Activated naive CD4-positive, alpha-beta T cell treated with anti-CD3 and anti-CD28 coated beads for 36 hours (primary cell): ENCODE measurements at regions not wholly inside any gene's neighbourhood (a gene's known extent, or its start where the extent isn't known, plus 50 kb on each side); places are given as distances from the start of the nearest gene placed in this dataset.

Experiments
- CTCF ChIA-PET: fragments of 350-600 bp; sonication (Branson Sonifier 250); formaldehyde crosslinking; loops from one replicate; lab custom pipeline; 2021; ENCODE audit warnings: antibody characterized with exemption; lab: Charles Lee
- DNase-seq: peaks from one replicate; pipeline ENCODE4 v3.0.0-alpha.2; 2020
- H3K27ac Mint-ChIP-seq: one replicate; pipeline ENCODE4 v1.8.0; 2021; ENCODE audit warnings: mild to moderate bottlenecking, mixed read lengths
- H3K27me3 Mint-ChIP-seq: one replicate; pipeline ENCODE4 v1.8.0; 2021; ENCODE audit warnings: low read depth, mixed read lengths
- H3K36me3 Mint-ChIP-seq: one replicate; pipeline ENCODE4 v1.8.0; 2021; ENCODE audit warnings: low read depth, mixed read lengths
- H3K4me1 Mint-ChIP-seq: one replicate; pipeline ENCODE4 v1.8.0; 2021; ENCODE audit warnings: low read depth, mixed read lengths
- H3K4me3 Mint-ChIP-seq: one replicate; pipeline ENCODE4 v1.8.0; 2021; ENCODE audit warnings: mild to moderate bottlenecking, moderate library complexity, mixed read lengths
- H3K9me3 Mint-ChIP-seq: one replicate; pipeline ENCODE4 v1.8.0; 2021; ENCODE audit warnings: mixed read lengths
- intact Hi-C: fragments of 100-400 bp; cut with micrococcal nuclease; formaldehyde crosslinking; loops from one replicate; pipeline ENCODE4 v1.15.1; 2023

- H3K36me3 Mint-ChIP-seq, result no peaks in the 10 kb centered on the region
- H3K4me1 Mint-ChIP-seq, result peaks cover 7% of the 10 kb centered on the region
- H3K4me3 Mint-ChIP-seq, result peak overlapping the region; percentile 72
- intact Hi-C loops, result loop anchor here (2.0 to 10.0 kb wide), 5 partner anchors 349 to 1781 kb away; partner anchors contain the start of genes ARGLU1, EFNB2 and TNFSF13B
- H3K9me3 Mint-ChIP-seq, result no peaks in the 10 kb centered on the region
- H3K27me3 Mint-ChIP-seq, result peaks cover 44% of the 10 kb centered on the region
- H3K27ac Mint-ChIP-seq, result no peak overlapping the region
- CTCF ChIA-PET, result interaction anchor here (0.5 kb wide), 1 partner anchor 1172 kb away, joined by 3 read pairs; no protein-coding TSS in a partner anchor
- peak; percentile 73 for DNase-seq
Measured at GRCh38 chr13:106917673-106918556, 350.0 kb upstream of the ARGLU1 start.

DNA sequence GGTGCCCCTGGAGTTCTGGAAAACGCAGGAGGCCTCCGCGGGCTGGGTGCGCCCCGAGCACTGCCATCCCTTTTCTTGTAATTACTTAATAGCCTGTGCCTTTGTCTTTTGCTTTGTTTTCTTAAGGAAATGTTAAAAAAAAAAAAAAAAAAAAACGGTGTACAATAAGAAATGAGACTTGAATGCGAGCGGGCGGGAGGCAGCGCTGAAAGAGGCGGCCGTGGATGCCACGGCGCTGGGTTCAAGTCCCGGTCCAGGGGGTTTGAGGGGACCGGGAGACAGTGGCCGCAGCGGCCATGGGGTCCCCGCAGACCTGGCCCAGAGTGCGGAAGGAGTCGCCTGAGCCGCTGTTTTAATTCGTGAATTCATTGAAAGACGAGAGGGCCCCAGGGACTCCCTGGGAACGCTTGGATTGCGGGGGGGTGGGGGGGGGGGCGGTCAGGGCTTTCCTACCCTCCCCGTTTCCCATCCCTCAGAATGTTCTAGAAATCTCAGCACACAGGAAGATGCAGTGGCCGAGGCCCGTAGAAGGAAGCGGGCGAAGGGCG, 349.2 kb upstream of the ARGLU1 start:
- Mint-ChIP-seq H3K27me3 (peaks cover 40% of the 10 kb centered on the region), H3K27ac (no peak overlapping the region), H3K36me3 (no peaks in the 10 kb centered on the region), H3K4me3 (peak overlapping the region; percentile 41), H3K4me1 (peaks cover 7% of the 10 kb centered on the region), H3K9me3 (no peaks in the 10 kb centered on the region)
- CTCF ChIA-PET, result no interaction called here
- no peak for DNase-seq
- intact Hi-C loops, result loop anchor here (2.0 to 10.0 kb wide), 3 partner anchors 834 to 1780 kb away; partner anchors contain the start of gene TNFSF13B

- Mint-ChIP-seq H3K27ac (no peak overlapping the region), H3K27me3 (peaks cover 39% of the 10 kb centered on the region), H3K4me1 (peaks cover 7% of the 10 kb centered on the region), H3K9me3 (no peaks in the 10 kb centered on the region), H3K4me3 (peak overlapping the region; percentile 41), H3K36me3 (no peaks in the 10 kb centered on the region)
- CTCF ChIA-PET, result no interaction called here
- no peak for DNase-seq
- intact Hi-C loops, result loop anchor here (2.0 to 10.0 kb wide), 3 partner anchors 834 to 1779 kb away; partner anchors contain the start of gene TNFSF13B
Measured at GRCh38 chr13:106916329-106916976, 348.5 kb upstream of the ARGLU1 start.

- no peaks in the 10 kb centered on the region for H3K9me3 Mint-ChIP-seq
- no peaks in the 10 kb centered on the region for H3K36me3 Mint-ChIP-seq
- no peak overlapping the region for H3K4me3 Mint-ChIP-seq
- DNase-seq, result no peak
- H3K27ac Mint-ChIP-seq, result no peak overlapping the region
- peaks cover 31% of the 10 kb centered on the region for H3K27me3 Mint-ChIP-seq
- peaks cover 7% of the 10 kb centered on the region for H3K4me1 Mint-ChIP-seq
- CTCF ChIA-PET, result no interaction called here
- intact Hi-C loops, result loop anchor here (1.0 to 10.0 kb wide), 3 partner anchors 295 to 1778 kb away; partner anchors contain the start of gene TNFSF13B
Measured at GRCh38 chr13:106915146-106915545, 347.2 kb upstream of the ARGLU1 start.

DNA sequence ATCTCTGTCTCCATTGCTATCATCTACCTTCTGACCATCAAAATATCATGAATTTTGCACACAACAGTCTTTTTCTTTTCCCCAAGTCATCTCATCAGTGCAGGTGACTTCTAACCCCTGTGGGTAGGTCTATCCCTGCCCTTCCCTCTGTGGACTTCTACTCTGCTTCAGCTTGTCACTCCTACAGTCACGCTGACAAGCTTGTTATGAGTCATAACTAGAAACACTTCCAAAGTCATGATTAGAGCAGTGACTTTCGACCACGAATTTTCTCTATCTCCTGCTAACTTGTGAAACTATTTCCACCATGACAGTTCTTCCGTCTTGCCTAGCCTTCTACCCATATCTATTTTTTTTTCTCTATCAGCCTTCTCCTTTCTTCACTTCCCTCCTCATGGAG, 343.7 kb upstream of the ARGLU1 start:
- CTCF ChIA-PET, result no interaction called here
- no peak overlapping the region for H3K4me3 Mint-ChIP-seq
- DNase-seq, result no peak

DNA sequence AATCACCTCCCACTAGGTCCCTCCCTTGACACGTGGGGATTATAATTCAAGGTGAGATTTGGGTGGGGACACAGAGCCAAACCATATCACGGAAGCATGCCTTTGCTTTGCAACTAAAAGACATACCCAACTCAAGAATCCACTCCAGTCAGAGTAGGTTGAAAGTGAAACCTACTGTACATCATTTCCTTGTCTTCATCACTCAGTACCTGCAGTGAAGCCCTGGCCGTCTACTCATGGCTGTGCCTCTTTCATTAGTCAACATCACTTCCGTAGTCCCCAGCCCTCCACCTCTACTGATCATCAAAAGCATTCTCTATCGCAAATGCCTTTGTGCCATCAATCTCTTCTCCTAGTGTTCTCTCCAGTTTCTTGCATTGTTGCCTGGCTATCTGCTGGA, 343.1 kb upstream of the ARGLU1 start:
- intact Hi-C loops, result loop anchor here (10.0 kb wide), 1 partner anchor 1354 kb away; the partner anchor contains the start of gene TNFSF13B
- CTCF ChIA-PET, result no interaction called here
- no peaks in the 10 kb centered on the region for H3K9me3 Mint-ChIP-seq
- H3K27me3 Mint-ChIP-seq, result peaks cover 13% of the 10 kb centered on the region
- no peak for DNase-seq
- no peaks in the 10 kb centered on the region for H3K36me3 Mint-ChIP-seq
- H3K4me1 Mint-ChIP-seq, result no peaks in the 10 kb centered on the region
- H3K27ac Mint-ChIP-seq, result no peak overlapping the region
- no peak overlapping the region for H3K4me3 Mint-ChIP-seq

More for the DNA sequence above, 343.7 kb upstream of the ARGLU1 start:
- Mint-ChIP-seq H3K27ac (no peak overlapping the region), H3K9me3 (no peaks in the 10 kb centered on the region), H3K4me1 (no peaks in the 10 kb centered on the region), H3K27me3 (peaks cover 17% of the 10 kb centered on the region), H3K36me3 (no peaks in the 10 kb centered on the region)
- intact Hi-C loops, result loop anchor here (10.0 kb wide), 1 partner anchor 1353 kb away; the partner anchor contains the start of gene TNFSF13B

- peaks cover 6% of the 10 kb centered on the region for H3K27me3 Mint-ChIP-seq
- no peak overlapping the region for H3K27ac Mint-ChIP-seq
- H3K4me3 Mint-ChIP-seq, result no peak overlapping the region
- intact Hi-C loops, result no loop called here
- no peaks in the 10 kb centered on the region for H3K36me3 Mint-ChIP-seq
- no peaks in the 10 kb centered on the region for H3K4me1 Mint-ChIP-seq
- CTCF ChIA-PET, result no interaction called here
- no peaks in the 10 kb centered on the region for H3K9me3 Mint-ChIP-seq
- DNase-seq, result no peak
Measured at GRCh38 chr13:106906426-106906996, 338.6 kb upstream of the ARGLU1 start.

DNA sequence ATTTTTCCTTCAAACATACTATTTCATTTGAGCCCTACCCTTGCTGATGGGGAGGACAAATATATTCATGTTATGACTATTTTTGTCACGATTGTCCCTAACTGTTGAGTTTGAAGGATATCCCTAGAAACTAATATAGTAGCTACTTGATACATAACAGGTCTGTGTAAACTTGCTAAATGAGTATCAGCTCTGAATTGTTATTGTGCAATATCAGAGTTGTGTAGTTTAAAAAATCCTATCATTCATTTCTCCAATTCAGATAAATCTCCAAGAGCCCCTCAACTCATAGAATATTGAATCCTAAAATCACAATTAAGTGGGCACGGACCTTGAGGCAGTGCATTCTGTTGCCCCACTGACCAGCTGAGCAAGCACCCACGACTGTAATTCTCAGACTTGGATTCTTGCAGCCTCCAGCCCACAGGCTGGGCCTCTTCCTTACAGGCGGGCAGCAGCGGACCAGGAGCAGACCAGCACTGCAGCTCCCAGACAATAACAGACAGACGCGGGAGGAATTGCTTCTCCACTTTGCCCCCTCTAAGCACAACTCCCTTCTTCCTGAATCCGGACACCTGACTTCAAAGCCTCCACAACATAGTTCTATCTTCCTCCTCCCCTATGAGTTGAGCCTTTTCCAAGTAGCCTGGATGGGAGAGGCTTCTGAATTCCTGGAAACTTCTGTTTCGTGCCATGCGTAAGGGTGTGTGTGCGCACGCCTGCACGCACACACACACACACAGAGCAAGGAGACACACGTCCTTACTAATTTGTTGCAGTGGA, 337.6 kb upstream of the ARGLU1 start:
- intact Hi-C loops, result no loop called here
- Mint-ChIP-seq H3K36me3 (no peaks in the 10 kb centered on the region), H3K9me3 (no peaks in the 10 kb centered on the region), H3K27ac (no peak overlapping the region), H3K27me3 (peaks cover 6% of the 10 kb centered on the region), H3K4me3 (no peak overlapping the region), H3K4me1 (no peaks in the 10 kb centered on the region)
- CTCF ChIA-PET, result no interaction called here
- DNase-seq, result no peak

- intact Hi-C loops, result no loop called here
- Mint-ChIP-seq H3K27ac (no peak overlapping the region), H3K36me3 (no peaks in the 10 kb centered on the region), H3K27me3 (no peaks in the 10 kb centered on the region), H3K9me3 (no peaks in the 10 kb centered on the region), H3K4me1 (no peaks in the 10 kb centered on the region), H3K4me3 (no peak overlapping the region)
- CTCF ChIA-PET, result interaction anchor here (2.1 kb wide), 1 partner anchor 20 kb away, joined by 4 read pairs; no protein-coding TSS in a partner anchor
- no peak for DNase-seq
Measured at GRCh38 chr13:106899442-106899841, 331.5 kb upstream of the ARGLU1 start.

DNA sequence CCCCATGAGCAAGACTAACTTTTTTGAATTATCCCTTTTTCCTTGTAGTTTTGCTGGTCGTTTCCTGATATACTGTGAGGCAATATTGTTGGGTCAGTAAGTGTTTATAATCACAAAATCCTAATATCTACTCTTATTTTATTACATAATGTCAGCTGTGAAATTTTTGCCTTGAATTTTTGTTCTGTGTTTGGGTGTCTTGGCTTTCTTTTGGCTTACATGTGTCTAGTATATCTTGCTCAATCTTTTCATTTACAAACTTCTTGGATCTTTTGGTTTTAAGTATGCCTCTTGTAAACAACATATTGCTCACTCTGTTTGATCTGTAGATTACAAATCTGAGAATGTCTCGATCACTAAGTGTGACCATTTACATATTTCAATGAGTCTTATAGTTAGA, 330.3 kb upstream of the ARGLU1 start:
- Mint-ChIP-seq H3K4me1 (no peaks in the 10 kb centered on the region), H3K27me3 (no peaks in the 10 kb centered on the region), H3K4me3 (no peak overlapping the region), H3K9me3 (no peaks in the 10 kb centered on the region), H3K27ac (no peak overlapping the region), H3K36me3 (no peaks in the 10 kb centered on the region)
- CTCF ChIA-PET, result no interaction called here
- no peak for DNase-seq
- intact Hi-C loops, result no loop called here

DNA sequence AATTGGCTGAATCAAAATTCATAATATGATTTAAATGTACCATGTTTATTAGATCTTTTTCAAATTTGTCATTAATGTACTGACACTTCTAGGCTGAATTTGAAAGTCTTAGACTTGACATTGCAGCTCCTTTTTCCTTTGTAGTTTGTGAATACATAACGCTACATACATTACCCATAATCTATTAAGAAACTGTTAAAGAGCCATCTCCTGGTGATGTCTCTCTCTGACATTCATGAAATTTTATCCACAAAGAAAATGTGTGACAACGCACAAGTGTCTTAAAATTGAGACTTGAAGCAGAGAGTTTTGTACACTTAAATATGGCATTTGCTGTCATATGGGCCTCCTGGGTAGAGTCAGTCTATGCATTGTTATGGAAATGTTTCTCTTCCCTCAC, 320.2 kb upstream of the ARGLU1 start:
- Mint-ChIP-seq H3K27ac (no peak overlapping the region), H3K4me1 (no peaks in the 10 kb centered on the region), H3K36me3 (no peaks in the 10 kb centered on the region), H3K9me3 (no peaks in the 10 kb centered on the region), H3K4me3 (no peak overlapping the region), H3K27me3 (peaks cover 6% of the 10 kb centered on the region)
- DNase-seq, result no peak
- CTCF ChIA-PET, result no interaction called here
- intact Hi-C loops, result no loop called here
